Stimulated activated CD4-positive, alpha-beta T cell treated with anti-CD3 and anti-CD28 coated beads, TNF-alpha, amount 100 ng/mL, for 4 hours (primary cell): ENCODE measurements at regions not wholly inside any gene's neighbourhood (a gene's known extent, or its start where the extent isn't known, plus 50 kb on each side); places are given as distances from the start of the nearest gene placed in this dataset.

ENCODE experiments used
- DNase-seq, 3 experiments: peaks; one replicate each; pipeline ENCODE4 v3.0.0-alpha.2; 2020; ENCODE audit warnings: low read depth in 3 of 3

GRCh38 chr7:130996205-130996832, 262.3 kb upstream of the KLF14 start:
- DNase-seq = no peak

DNA sequence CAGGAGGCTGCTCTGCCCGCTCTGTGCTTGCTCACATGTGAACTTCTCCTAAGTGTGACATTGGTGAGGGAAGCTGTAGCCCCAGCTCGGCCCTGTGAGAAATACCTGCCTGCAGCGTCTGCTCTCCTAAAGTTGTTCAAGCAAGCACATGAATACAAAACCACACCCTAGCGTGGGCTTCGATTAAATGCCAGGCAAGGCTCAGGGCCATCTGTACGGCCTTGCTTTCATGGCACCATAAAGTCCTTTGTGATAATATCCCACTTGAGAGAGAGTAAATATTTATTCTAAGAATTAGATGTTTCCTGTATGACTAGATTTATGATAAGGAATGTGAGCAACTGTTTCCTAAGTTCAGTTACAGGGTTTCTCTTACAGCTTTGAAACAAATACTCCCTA, 262.8 kb upstream of the KLF14 start:
- DNase-seq = no peak

DNA sequence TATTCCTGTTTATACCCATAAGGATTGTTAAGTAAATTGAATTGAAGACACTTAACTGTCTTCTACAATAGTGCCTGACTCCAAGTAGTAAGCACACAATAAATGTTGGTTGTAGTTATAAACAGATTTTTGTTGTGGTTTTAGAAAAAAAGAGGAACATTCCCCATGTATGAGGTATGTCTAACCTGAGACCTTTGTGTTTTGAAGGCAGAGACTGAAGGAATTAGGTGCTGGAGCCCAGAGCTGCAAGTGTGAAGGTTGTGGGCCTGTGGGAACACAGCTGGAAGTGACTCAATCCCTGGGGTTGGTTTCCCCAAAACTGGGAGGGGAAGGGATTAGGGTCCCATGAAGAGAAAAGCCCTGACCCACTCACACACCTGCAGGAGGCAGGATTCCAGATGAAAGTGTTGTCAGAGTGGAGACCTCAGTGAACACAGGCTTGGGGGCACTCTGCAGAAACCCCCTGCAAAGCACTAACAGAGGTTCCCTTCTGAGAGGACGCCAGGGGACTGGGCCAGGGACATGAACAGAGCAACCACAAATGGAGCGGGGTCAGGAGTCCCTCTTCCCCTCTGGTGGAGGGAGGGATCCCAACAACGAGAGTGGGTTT, 265.1 kb upstream of the KLF14 start:
- DNase-seq = no peak

- no peak for DNase-seq
Observed at GRCh38 chr7:130999926-131000325, 265.9 kb upstream of the KLF14 start.

DNA sequence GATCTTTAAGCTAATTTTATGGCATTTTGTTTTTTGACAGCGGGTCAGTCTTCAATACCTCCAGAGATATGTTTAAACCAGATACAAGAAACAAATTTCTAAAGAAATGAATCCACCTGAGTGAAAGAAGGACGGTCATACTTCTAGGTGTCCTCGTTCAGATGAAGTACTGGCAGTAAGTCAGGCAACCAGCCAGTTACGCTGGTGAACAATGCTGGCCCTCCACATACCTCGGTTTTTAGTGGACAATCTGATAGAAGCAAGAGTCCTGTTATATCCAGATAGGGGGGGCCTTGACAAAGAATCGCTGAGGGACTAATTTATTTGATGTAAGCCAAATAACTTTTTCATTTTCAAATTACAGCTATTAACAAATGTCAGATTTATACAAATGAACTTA, 266.4 kb upstream of the KLF14 start:
- DNase-seq = no peak

DNA sequence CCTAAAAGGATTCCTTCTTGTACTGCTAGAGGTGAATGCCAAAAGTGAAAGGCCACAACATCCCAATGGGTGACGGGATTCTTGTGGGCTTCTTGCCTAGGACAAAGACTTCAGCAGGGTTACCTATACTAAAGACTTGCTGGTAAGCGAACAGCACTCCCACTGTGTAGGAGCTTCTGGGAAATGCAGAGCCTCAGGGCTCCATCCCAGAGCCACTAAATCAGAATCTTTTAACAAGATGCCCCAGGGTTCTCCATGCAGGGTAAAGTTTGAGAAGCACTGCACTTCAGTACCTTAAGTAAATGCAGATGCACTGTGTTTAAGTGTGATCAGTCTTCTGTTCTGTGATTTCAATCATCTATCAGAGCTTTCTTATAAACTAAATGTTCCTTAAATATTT, 266.9 kb upstream of the KLF14 start:
- DNase-seq = no peak

DNA sequence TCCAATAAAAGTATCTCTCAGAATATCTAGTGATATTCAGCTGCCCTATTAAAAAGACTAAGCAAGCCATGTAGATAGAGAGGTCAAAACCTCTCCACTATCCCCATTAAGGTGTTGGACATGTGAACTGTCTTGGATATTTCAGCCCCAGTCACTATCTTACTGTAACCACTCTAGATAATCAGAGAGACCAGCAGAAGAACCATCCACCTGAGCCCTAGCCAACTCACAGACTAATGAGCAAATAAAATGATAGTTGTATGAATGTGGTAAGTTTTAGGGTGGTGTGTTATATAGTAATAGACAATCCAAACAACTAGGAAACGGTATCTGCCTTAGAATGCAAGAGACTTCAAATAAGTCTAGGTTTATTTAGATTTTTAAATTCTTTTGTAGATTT, 268.6 kb upstream of the KLF14 start:
- no peak for DNase-seq

- no peak for DNase-seq
Observed at GRCh38 chr7:131003634-131004033, 269.6 kb upstream of the KLF14 start.

DNA sequence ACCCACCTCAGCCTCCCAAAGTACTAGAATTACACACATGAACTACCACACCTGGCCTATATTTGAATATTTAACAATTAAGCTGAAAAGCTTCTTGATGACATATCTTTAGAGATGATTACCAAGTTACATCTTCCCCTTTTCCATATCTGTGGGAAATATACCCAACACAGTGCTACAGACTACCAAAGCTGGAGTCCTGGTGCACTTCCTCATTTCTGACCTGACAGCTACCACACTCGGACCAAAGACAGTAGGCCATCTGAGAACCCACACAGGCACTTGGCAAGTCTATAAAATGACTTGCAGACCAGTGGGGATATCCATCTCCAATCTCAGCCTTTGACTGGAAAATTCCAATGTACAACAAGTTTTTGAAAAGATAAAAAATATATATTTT, 270.4 kb upstream of the KLF14 start:
- no peak for DNase-seq

DNA sequence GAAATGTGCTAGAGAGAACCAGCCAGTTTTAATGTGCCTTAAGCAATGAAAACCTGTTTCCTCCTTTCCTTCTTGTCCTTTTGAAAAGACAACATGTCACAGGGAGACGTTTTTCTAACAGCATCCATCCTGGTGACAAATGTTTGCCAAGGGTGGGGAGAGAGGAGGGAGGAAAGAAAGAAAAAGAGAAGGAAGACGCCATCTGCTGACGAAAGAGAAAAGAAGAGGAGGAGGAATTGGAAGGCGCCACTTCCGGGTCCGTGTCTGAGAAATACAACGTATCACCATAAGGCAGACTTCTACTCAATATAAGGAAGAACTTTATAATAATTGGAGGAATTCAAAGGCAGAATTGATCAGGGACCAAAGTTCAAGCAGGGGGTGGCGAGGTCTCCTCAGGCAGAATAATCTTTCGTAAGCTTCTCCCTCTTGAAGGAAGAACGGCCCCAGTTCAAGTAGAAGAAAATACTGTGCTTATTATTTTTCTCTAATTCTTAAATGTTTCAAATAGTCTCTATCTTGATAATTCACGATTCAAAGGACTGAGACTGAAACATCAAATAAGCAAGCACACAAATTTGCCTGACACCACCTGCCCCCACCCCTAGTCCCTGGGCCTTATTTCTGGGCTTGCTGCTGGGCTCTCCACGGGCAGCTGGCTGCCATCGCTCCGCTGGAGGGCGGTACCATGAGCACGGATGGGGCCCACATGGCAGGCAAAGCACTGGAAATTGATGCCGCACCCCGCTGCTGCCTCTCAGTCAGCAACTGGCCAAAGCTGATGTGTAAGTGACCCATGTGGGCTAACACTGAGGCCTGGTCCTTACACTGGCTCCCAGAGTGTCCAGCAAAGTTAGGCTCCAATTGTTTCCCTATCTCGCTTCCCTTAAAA, 273.7 kb upstream of the KLF14 start:
- peak in 1 of 3 experiments; percentile 52 for DNase-seq

DNA sequence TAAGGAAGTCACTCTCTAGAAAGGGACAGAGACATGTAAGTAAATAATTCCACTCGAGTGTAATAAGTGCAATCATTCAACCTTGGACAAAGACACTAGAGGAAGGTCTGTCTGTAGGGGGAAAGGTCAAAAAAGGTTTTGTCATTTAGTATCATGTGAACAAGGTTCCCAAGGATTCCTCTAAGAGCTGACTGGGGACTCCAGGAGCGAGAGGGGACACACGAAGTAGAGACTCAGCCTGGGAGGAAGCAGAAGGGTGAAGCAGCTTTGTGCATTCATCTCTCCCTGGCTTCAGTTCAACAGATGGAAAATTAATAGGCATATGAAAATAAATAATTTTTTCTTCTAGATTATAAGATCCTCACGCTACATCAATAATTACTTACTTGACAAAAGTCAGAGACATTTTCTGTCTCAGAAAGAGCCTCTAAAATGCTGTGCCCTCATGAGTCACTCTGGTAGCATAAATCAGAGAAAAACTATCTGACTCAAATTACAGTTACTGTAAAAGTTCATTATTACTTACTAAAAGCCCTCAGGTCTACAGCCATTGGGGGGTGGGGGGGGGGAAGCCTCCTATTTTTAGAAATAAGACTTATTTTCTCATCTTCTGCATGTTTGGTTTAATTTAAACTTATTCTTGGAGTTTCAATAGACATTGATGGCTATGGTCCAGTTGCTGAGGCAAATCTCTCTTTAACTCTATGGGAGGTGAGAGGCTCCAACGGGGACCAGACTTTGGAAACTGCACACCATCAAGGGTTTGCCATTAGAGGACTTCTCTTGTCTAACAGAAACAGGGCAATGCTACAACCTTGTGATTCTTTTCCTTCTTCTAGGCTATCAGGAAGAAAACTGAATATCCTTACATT, 275.1 kb upstream of the KLF14 start:
- DNase-seq = no peak

GRCh38 chr7:131010029-131010716, 276.2 kb upstream of the KLF14 start:
- no peak for DNase-seq

DNA sequence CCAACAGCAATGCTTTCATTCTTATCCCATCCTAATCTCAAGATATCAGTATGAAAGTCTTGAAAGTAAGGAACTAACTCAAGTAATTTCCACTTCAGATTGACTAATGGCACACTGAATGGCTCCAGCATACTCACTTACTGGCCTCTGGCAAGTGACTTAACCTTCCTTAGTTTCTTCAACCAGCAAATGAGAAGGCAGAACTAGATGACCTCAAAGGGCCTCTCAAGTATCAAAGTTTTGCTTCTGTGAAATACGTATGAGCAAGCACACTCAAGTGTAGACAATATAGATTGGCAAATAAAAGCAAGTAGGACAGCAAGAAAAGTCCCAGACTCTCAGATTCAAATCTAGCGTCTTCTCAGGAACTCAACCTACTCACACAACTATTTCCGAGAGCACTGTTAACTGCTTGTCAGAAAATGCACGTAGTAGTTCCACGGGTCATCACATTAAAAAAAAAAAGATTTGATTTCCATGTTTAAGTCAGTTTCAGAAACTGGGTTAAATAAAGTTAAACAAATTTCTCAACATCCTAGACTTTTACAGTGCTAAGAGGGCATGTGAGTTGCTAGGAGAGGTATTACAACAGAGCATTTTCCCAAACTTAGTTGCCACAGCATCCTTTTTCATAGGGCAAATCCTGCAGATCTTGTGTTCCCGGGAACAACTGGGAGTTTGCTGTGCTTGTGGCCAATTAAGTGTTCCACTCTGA, 276.9 kb upstream of the KLF14 start:
- no peak for DNase-seq

DNA sequence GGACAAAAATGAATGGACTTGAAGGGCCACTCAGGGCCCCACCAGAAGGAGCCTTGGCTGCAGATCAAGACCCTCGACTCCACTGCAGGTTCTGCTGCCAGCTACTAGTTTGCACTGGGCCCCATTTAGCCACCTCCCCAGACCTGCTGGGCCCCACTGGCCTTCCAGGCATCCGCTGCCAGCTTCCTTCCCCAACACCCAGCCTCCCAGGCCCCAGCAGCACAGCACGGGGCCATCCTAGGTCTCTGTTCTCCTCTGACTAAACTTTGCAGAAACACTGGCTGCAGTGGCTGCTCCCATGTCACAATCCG, 277.4 kb upstream of the KLF14 start:
- DNase-seq = no peak

GRCh38 chr7:131011976-131012375, 278.0 kb upstream of the KLF14 start:
- DNase-seq = no peak

DNA sequence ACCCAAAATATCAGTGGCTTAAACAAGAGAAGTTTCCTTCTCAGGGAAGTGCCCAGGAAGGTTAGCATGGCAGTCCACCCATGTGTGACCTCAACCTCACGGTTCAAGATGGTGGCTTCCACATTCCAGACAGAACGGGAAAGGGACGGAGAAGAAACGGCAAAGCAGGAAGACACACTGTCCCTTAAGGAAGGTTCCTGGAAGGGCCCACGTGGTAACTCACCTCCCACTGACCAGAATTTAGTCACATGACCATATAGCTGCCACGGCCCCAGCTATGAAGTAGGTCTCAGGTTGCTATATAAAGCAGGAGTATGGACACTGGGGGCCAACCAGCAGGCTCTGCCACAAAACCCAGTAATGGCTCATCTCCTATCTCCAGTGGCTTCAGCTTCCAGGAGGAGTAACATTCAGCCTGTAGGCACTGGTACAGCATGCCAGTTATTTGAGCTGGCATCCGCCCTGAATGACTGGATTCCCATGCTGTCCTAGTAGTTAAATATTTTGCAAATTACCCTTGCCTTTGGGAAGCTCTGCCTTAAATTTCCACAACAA, 278.5 kb upstream of the KLF14 start:
- DNase-seq = no peak

DNA sequence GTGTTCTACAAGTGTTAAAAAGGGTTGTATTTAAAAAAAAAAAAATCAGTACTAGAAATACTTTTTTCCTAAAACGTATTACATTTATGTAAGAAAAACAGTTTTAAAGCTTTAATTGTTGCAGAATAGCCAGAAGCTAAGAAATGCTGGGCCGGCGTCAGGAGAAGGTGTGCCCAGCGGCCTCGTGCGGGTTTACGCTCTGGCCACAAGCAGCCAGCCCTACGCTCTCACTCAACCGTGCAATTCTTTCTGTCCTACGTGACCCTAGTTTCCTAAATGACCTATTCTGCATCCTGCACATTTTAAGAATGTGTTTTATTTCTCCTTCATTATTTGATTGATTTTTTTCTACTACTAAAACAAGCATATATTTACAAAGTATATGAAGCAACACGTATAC, 279.7 kb upstream of the KLF14 start:
- no peak for DNase-seq

DNA sequence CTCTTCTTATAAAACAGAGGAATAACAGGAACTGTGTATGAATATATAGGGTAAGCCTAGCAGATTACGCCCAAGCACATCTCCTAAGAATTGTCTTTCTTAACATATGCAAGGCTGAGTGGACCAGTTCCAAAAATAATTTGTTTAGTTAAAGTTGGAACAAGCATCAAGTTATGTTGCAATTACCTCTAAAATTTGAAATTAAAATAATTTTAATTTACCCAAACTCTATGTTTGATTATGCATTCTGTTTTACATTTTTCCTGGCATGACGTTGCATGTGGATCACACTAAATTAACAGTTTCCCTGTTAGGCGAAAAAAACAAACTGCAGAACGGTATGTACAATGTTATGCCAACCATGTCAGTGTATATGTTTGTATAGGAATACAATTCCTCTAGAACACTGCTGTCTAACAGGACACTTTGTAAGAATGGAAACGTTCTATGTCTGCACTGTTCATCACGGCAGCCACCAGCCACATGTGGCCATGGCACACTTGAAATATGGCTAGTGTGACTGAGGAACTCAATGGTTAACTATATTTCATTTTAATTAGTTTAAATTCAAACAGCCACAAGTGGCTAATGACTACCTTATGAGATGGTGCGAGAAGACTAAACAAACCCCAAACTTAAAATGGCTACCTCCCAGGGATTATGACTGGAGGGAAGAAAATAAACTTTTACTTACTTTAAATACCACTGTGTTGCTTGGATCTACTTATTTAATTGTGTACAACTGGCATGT, 281.1 kb upstream of the KLF14 start:
- no peak for DNase-seq

DNA sequence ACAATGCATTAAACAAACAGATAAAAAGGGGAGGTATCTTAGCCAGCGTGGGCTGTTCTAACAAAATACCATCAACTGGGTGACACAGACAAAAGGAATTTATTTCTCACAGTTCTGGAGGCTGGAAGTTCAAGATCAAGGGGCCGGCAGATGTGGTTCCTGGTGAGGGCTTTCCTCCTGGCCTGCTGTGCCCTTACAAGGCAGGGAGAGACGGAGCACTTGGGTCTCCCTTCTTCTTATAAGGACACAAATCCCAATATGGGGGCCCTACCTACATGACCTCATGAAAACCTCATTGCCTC, 281.6 kb upstream of the KLF14 start:
- DNase-seq = no peak

GRCh38 chr7:131016230-131016629, 282.2 kb upstream of the KLF14 start:
- DNase-seq = no peak
